ENCODE measurements at regions not wholly inside any gene's neighbourhood (a gene's known extent, or its start where the extent isn't known, plus 50 kb on each side); places are given as distances from the start of the nearest gene placed in this dataset.

- H3K27me3 ChIP-seq (ENCODE audit: control insufficient read depth, insufficient read depth, low read length): no peaks in the 10 kb centered on the region
- H3K27ac ChIP-seq (ENCODE audit: low read depth, low read length): no peak overlapping the region
- no peak for DNase-seq (ENCODE audit: low read depth in 4 of 6, low spot score in 6 of 6)
- H3K4me3 ChIP-seq (ENCODE audit: low read depth, low read length): no peak overlapping the region
- no peaks in the 10 kb centered on the region for H3K4me1 ChIP-seq (ENCODE audit: control insufficient read depth, insufficient read depth, low read length)
- 99% methylated on average over 14 of the region's 14 CpGs for WGBS (ENCODE audit: insufficient coverage)
- no peaks in the 10 kb centered on the region for H3K9me3 ChIP-seq (ENCODE audit: control insufficient read depth, insufficient read depth, low read length)
- no peaks in the 10 kb centered on the region for H3K36me3 ChIP-seq (ENCODE audit: control insufficient read depth, insufficient read depth, low read length)
Observed at GRCh38 chr12:127060933-127061332, 1206.0 kb upstream of the TMEM132C start.

GRCh38 chr12:127063339-127064072, 1203.5 kb upstream of the TMEM132C start:
- DNase-seq (ENCODE audit: low read depth in 4 of 6, low spot score in 6 of 6): peak in 1 of 6 donors; percentile 79
- Histone ChIP-seq H3K36me3 (ENCODE audit: control insufficient read depth, insufficient read depth, low read length) (no peaks in the 10 kb centered on the region), H3K27me3 (ENCODE audit: control insufficient read depth, insufficient read depth, low read length) (no peaks in the 10 kb centered on the region), H3K4me1 (ENCODE audit: control insufficient read depth, insufficient read depth, low read length) (no peaks in the 10 kb centered on the region), H3K4me3 (ENCODE audit: low read depth, low read length) (no peak overlapping the region), H3K27ac (ENCODE audit: low read depth, low read length) (no peak overlapping the region), H3K9me3 (ENCODE audit: control insufficient read depth, insufficient read depth, low read length) (no peaks in the 10 kb centered on the region)
- 60% methylated on average over 15 of the region's 18 CpGs for WGBS (ENCODE audit: insufficient coverage)

DNA sequence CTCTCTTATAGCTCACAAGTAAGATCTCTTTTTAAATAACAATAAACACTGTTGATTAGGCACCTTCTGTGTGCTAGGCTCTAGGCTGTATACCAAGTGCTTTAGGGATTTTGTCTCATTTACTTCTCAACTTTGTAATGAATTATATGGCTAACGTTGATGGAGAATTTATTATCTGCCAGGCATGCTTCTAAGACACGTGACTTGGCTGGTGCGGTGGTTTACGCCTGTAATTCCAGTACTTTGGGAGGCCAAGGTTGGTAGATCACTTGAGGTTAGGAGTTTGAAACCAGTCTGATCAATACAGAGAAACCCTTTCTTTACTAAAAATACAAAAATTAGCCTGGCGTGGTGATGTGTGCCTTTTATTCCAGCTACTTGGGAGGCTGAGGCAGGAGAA, 1202.8 kb upstream of the TMEM132C start:
- no CpG with 5 or more reads among the region's 5 CpGs for WGBS (ENCODE audit: insufficient coverage)
- H3K36me3 ChIP-seq (ENCODE audit: control insufficient read depth, insufficient read depth, low read length): no peaks in the 10 kb centered on the region
- H3K4me3 ChIP-seq (ENCODE audit: low read depth, low read length): no peak overlapping the region
- no peak overlapping the region for H3K27ac ChIP-seq (ENCODE audit: low read depth, low read length)
- no peaks in the 10 kb centered on the region for H3K27me3 ChIP-seq (ENCODE audit: control insufficient read depth, insufficient read depth, low read length)
- no peak for DNase-seq (ENCODE audit: low read depth in 4 of 6, low spot score in 6 of 6)
- H3K9me3 ChIP-seq (ENCODE audit: control insufficient read depth, insufficient read depth, low read length): no peaks in the 10 kb centered on the region
- no peaks in the 10 kb centered on the region for H3K4me1 ChIP-seq (ENCODE audit: control insufficient read depth, insufficient read depth, low read length)

DNA sequence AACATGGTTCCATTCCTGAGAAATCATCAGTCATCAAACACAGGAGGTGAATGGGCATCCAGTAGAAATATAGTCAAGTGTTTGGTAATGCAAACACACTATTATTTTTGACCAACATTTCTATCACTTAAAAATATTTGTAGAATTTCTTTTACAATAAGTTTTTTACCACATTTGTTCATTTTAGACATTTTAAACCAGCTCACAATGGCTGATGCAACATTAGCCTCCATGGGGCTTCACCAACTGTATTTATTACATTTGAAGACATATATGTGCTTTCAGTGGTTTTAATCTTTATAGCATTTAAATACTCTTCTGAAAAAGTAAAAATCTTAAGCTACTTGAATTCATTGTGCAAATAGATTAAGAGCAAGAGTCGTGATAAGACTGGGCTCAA, 1201.4 kb upstream of the TMEM132C start:
- WGBS (ENCODE audit: insufficient coverage): no CpG with 5 or more reads among the region's 1 CpG
- Histone ChIP-seq H3K27ac (ENCODE audit: low read depth, low read length) (no peak overlapping the region), H3K4me1 (ENCODE audit: control insufficient read depth, insufficient read depth, low read length) (no peaks in the 10 kb centered on the region), H3K4me3 (ENCODE audit: low read depth, low read length) (no peak overlapping the region), H3K36me3 (ENCODE audit: control insufficient read depth, insufficient read depth, low read length) (no peaks in the 10 kb centered on the region), H3K27me3 (ENCODE audit: control insufficient read depth, insufficient read depth, low read length) (no peaks in the 10 kb centered on the region), H3K9me3 (ENCODE audit: control insufficient read depth, insufficient read depth, low read length) (no peaks in the 10 kb centered on the region)
- no peak for DNase-seq (ENCODE audit: low read depth in 4 of 6, low spot score in 6 of 6)

DNA sequence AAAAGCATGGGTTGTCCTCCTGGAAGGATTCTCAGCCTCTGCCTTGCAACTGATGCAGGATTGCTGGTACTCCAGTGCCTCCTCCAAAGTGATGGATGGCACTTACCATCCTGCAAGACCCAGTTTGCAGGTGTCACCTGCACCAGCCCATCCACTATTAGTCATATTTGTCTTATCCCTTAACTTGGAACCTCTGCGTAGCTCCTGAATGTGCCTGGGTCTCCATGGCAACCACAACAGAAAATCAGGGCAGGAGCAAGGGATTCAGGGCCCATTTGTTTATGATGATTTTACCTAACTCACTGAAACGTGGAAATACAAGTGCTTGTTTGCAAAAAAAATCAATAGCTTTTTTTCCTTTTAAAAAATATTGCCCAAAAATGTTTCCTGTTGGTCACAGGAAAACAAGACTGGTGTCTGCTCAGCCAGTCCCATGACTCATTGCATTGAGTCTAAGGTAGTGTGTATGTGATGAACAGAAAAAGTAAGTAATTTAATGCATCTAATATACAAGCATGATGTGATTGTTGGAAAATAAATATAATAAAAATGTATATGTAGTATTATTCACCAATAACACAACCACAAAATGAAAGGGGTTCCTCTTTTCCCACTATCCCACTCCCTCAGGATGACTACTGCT, 1196.3 kb upstream of the TMEM132C start:
- 0% methylated on average over 1 of the region's 2 CpGs for WGBS (ENCODE audit: insufficient coverage)
- H3K27ac ChIP-seq (ENCODE audit: low read depth, low read length): no peak overlapping the region
- no peak overlapping the region for H3K4me3 ChIP-seq (ENCODE audit: low read depth, low read length)
- no peaks in the 10 kb centered on the region for H3K36me3 ChIP-seq (ENCODE audit: control insufficient read depth, insufficient read depth, low read length)
- no peaks in the 10 kb centered on the region for H3K27me3 ChIP-seq (ENCODE audit: control insufficient read depth, insufficient read depth, low read length)
- H3K9me3 ChIP-seq (ENCODE audit: control insufficient read depth, insufficient read depth, low read length): no peaks in the 10 kb centered on the region
- peak in 2 of 6 donors; percentile 38 to 87 for DNase-seq (ENCODE audit: low read depth in 4 of 6, low spot score in 6 of 6)
- no peaks in the 10 kb centered on the region for H3K4me1 ChIP-seq (ENCODE audit: control insufficient read depth, insufficient read depth, low read length)

DNA sequence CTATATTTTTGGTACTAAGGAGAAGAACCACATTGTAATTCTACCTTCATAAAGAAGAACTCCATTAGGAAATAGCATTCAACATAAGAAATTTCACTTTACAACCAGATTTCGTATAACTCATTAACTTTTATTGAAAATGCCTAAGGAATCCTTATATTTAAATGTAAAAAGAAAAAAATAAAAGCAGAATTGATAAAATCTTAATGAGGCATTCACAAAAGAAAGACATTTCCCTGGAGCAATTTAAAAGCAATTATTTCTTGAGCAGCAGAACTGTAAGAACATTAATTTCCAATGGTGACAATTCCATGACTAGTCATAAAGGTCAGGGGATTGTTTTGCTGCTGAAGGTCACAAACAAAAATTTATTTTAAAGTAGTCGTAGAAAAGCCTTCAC, 1192.8 kb upstream of the TMEM132C start:
- no CpG with 5 or more reads among the region's 2 CpGs for WGBS (ENCODE audit: insufficient coverage)
- DNase-seq (ENCODE audit: low read depth in 4 of 6, low spot score in 6 of 6): peak in 1 of 6 donors; percentile 69
- Histone ChIP-seq H3K27me3 (ENCODE audit: control insufficient read depth, insufficient read depth, low read length) (no peaks in the 10 kb centered on the region), H3K4me3 (ENCODE audit: low read depth, low read length) (no peak overlapping the region), H3K36me3 (ENCODE audit: control insufficient read depth, insufficient read depth, low read length) (no peaks in the 10 kb centered on the region), H3K4me1 (ENCODE audit: control insufficient read depth, insufficient read depth, low read length) (no peaks in the 10 kb centered on the region), H3K27ac (ENCODE audit: low read depth, low read length) (no peak overlapping the region), H3K9me3 (ENCODE audit: control insufficient read depth, insufficient read depth, low read length) (no peaks in the 10 kb centered on the region)

DNA sequence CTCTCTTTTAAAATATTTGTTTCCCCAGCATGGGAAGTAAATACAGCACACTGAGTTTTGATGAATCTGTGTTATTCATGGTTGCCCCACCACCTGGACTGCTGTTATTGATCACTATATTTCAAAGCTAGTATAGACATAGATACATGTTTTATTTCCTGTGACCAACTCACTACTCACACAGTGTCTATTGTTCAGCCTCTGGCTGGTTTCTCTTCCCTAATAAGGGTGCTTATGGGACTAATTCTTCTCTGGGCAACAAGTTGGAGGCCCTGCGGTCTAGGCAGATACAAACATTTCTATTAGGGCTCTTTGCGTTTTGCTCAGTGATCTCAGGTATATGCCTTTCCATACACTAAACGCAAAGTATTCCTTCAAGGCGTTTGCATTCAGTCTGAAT, 1191.0 kb upstream of the TMEM132C start:
- WGBS (ENCODE audit: insufficient coverage): 75% methylated on average over 2 of the region's 4 CpGs
- Histone ChIP-seq H3K4me1 (ENCODE audit: control insufficient read depth, insufficient read depth, low read length) (no peaks in the 10 kb centered on the region), H3K27me3 (ENCODE audit: control insufficient read depth, insufficient read depth, low read length) (no peaks in the 10 kb centered on the region), H3K27ac (ENCODE audit: low read depth, low read length) (no peak overlapping the region), H3K4me3 (ENCODE audit: low read depth, low read length) (no peak overlapping the region), H3K9me3 (ENCODE audit: control insufficient read depth, insufficient read depth, low read length) (no peaks in the 10 kb centered on the region), H3K36me3 (ENCODE audit: control insufficient read depth, insufficient read depth, low read length) (no peaks in the 10 kb centered on the region)
- no peak for DNase-seq (ENCODE audit: low read depth in 4 of 6, low spot score in 6 of 6)

DNA sequence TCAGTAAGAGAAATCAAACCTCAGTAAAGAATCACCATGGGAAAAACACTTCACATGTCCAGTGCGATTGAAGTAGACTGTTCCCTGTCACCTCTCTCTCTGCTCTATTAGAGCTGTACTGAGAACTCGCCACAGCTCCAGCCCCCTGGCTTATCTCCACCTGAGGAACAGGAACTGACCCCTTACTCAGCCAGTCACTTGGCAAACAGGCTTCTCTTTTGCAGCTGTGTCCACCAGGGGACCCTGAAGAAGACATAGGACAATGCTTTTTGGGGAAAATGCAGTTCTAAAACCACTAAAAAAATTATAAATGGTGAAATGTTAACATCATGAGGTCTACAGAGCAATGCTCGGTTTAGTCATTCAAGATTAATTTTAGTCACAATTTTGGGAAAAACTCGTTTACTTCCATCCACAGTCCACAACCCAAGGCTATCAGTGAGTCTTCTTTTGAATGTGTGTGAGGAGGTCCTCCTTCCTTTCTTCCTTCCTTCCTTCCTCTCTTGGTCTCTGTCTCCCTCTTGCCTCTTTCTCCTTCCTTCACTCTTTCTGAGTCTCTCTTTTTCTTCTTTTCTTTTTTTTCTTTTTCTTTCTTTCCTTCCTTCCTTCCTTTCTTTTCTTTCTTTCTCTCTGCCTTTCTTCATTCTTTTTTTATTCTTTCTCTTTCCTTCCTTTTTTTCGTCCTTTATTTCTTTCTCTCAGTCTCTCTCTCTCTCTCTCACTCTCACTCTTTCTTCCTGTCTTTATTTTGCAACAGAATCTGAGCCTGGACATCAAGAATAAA, 1189.5 kb upstream of the TMEM132C start:
- no peak for DNase-seq (ENCODE audit: low read depth in 4 of 6, low spot score in 6 of 6)
- Histone ChIP-seq H3K4me1 (ENCODE audit: control insufficient read depth, insufficient read depth, low read length) (no peaks in the 10 kb centered on the region), H3K27me3 (ENCODE audit: control insufficient read depth, insufficient read depth, low read length) (no peaks in the 10 kb centered on the region), H3K9me3 (ENCODE audit: control insufficient read depth, insufficient read depth, low read length) (no peaks in the 10 kb centered on the region), H3K27ac (ENCODE audit: low read depth, low read length) (no peak overlapping the region), H3K4me3 (ENCODE audit: low read depth, low read length) (no peak overlapping the region), H3K36me3 (ENCODE audit: control insufficient read depth, insufficient read depth, low read length) (no peaks in the 10 kb centered on the region)
- WGBS (ENCODE audit: insufficient coverage): 95% methylated on average over 3 of the region's 5 CpGs

- no peak overlapping the region for H3K27ac ChIP-seq (ENCODE audit: low read depth, low read length)
- no peaks in the 10 kb centered on the region for H3K4me1 ChIP-seq (ENCODE audit: control insufficient read depth, insufficient read depth, low read length)
- no peaks in the 10 kb centered on the region for H3K9me3 ChIP-seq (ENCODE audit: control insufficient read depth, insufficient read depth, low read length)
- no peak overlapping the region for H3K4me3 ChIP-seq (ENCODE audit: low read depth, low read length)
- 82% methylated on average over 2 of the region's 5 CpGs for WGBS (ENCODE audit: insufficient coverage)
- no peaks in the 10 kb centered on the region for H3K36me3 ChIP-seq (ENCODE audit: control insufficient read depth, insufficient read depth, low read length)
- peak in 1 of 6 donors; percentile 14 for DNase-seq (ENCODE audit: low read depth in 4 of 6, low spot score in 6 of 6)
- no peaks in the 10 kb centered on the region for H3K27me3 ChIP-seq (ENCODE audit: control insufficient read depth, insufficient read depth, low read length)
Observed at GRCh38 chr12:127078577-127079350, 1188.2 kb upstream of the TMEM132C start.

All from spinal cord (tissue), 9 donors.